Spleen (tissue), 7 donors: ENCODE measurements at regions not wholly inside any gene's neighbourhood (a gene's known extent, or its start where the extent isn't known, plus 50 kb on each side); places are given as distances from the start of the nearest gene placed in this dataset.

Source experiments
- CTCF ChIP-seq, 11 experiments: fragments of 200-600 bp in 7 of 11; fragments of 450-650 bp in 4 of 11; sonication (generic) in 4 of 11; IDR thresholded peaks in 8 of 11; conservative IDR thresholded peaks in 3 of 11; 1 replicate in 7 of 11; 2 replicates in 4 of 11; pipeline versions ENCODE4 v1.4.0 to v1.8.0; 2016 to 2021; ENCODE audit warnings: antibody characterized with exemption in 11 of 11, inconsistent platforms in 4 of 11, mild to moderate bottlenecking in 1 of 11
- POLR2A ChIP-seq, 3 donors: fragments of 450-650 bp; IDR thresholded peaks; one replicate each; pipeline ENCODE4 v1.5.1; 2017; ENCODE audit warnings: antibody characterized with exemption in 3 of 3, mild to moderate bottlenecking in 1 of 3
- donor health status: DM: no; HTN: no; CAD: no; lungs with moderate emphysema.
- donor health status: DM: no; HTN: no; CAD: no.
- donor health status: DM: no; HTN: no; CAD: no.

- TF ChIP-seq CTCF (IDR thresholded peaks at IDR 0.05 in 8 of 11, conservative IDR thresholded peaks at IDR 0.05 in 3 of 11) (no peak), POLR2A (IDR thresholded peaks at IDR 0.05) (no peak)
These were observed 235.2 kb downstream of the TLE3 start for GRCh38 chr15:69862540-69862939.
